ENCODE measurements at regions not wholly inside any gene's neighbourhood (a gene's known extent, or its start where the extent isn't known, plus 50 kb on each side); places are given as distances from the start of the nearest gene placed in this dataset.
A peak's percentile ranks its signal among the peaks of the same experiment; 100 is the strongest.

- peak in 1 of 2 experiments; percentile 28 for DNase-seq
- Histone ChIP-seq H3F3A (ENCODE audit: insufficient read depth, low read depth) (no peaks in the 10 kb centered on the region), H3K9me2 (ENCODE audit: insufficient read depth) (no peaks in the 10 kb centered on the region; the same call in 1 of the 2 replicates), H2AFZ (no peak overlapping the region), H3K4me1 (replicated peaks; ENCODE audit: insufficient read depth) (0 out of 2 replicates have a peak, but pooled peaks cover 5% of the 10 kb centered on the region), H4K20me1 (ENCODE audit: insufficient read depth) (no peaks in the 10 kb centered on the region), H3K79me2 (ENCODE audit: low read depth) (no peaks in the 10 kb centered on the region), H3K4me2 (no peak overlapping the region), H3K36me3 (ENCODE audit: low read depth) (no peaks in the 10 kb centered on the region), H3K27ac (no peak overlapping the region), H3K27me3 (ENCODE audit: insufficient read depth, low read depth) (no peaks in the 10 kb centered on the region), H3K4me3 (no peak overlapping the region), H3K9me3 (ENCODE audit: insufficient read depth, low read depth) (no peaks in the 10 kb centered on the region)
- intact Hi-C loops (cut with micrococcal nuclease; ENCODE audit: unreplicated experiment) = no loop called here
- no TSS peak for BruUV-seq (replicated peaks)
- no peak for TF ChIP-seq EZH2 (IDR thresholded peaks at IDR 0.05; ENCODE audit: low read depth)
- TF ChIP-seq, protein P1, sequence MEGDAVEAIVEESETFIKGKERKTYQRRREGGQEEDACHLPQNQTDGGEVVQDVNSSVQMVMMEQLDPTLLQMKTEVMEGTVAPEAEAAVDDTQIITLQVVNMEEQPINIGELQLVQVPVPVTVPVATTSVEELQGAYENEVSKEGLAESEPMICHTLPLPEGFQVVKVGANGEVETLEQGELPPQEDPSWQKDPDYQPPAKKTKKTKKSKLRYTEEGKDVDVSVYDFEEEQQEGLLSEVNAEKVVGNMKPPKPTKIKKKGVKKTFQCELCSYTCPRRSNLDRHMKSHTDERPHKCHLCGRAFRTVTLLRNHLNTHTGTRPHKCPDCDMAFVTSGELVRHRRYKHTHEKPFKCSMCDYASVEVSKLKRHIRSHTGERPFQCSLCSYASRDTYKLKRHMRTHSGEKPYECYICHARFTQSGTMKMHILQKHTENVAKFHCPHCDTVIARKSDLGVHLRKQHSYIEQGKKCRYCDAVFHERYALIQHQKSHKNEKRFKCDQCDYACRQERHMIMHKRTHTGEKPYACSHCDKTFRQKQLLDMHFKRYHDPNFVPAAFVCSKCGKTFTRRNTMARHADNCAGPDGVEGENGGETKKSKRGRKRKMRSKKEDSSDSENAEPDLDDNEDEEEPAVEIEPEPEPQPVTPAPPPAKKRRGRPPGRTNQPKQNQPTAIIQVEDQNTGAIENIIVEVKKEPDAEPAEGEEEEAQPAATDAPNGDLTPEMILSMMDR (conservative IDR thresholded peaks at IDR 0.05) = no peak
- ChIA-PET CTCF (no interaction called here), POLR2A (ENCODE audit: unreplicated experiment) (no interaction called here)
Measured at GRCh38 chr1:95308276-95309030, 74.4 kb downstream of the RWDD3 start.

- BruUV-seq (replicated peaks) = no TSS peak
- Histone ChIP-seq H3F3A (ENCODE audit: insufficient read depth, low read depth) (no peaks in the 10 kb centered on the region), H3K36me3 (ENCODE audit: low read depth) (no peaks in the 10 kb centered on the region), H3K9me3 (ENCODE audit: insufficient read depth, low read depth) (no peaks in the 10 kb centered on the region), H3K27ac (no peak overlapping the region), H3K9me2 (ENCODE audit: insufficient read depth) (no peaks in the 10 kb centered on the region; the same call in 1 of the 2 replicates), H2AFZ (no peak overlapping the region), H3K27me3 (ENCODE audit: insufficient read depth, low read depth) (no peaks in the 10 kb centered on the region), H3K79me2 (ENCODE audit: low read depth) (no peaks in the 10 kb centered on the region), H3K4me3 (no peak overlapping the region), H3K4me2 (no peak overlapping the region), H3K4me1 (replicated peaks; ENCODE audit: insufficient read depth) (0 out of 2 replicates have a peak, but pooled peaks cover 5% of the 10 kb centered on the region), H4K20me1 (ENCODE audit: insufficient read depth) (no peaks in the 10 kb centered on the region)
- CTCF ChIA-PET = no interaction called here
- no peak for TF ChIP-seq EZH2 (IDR thresholded peaks at IDR 0.05; ENCODE audit: low read depth)
- TF ChIP-seq, protein P1 (conservative IDR thresholded peaks at IDR 0.05) = peak; percentile 87
- POLR2A ChIA-PET (ENCODE audit: unreplicated experiment) = no interaction called here
- intact Hi-C loops (cut with micrococcal nuclease; ENCODE audit: unreplicated experiment) = no loop called here
- DNase-seq = peak in 1 of 2 experiments; percentile 49
Measured at GRCh38 chr1:95309031-95309471, 75.0 kb downstream of the RWDD3 start.

DNA sequence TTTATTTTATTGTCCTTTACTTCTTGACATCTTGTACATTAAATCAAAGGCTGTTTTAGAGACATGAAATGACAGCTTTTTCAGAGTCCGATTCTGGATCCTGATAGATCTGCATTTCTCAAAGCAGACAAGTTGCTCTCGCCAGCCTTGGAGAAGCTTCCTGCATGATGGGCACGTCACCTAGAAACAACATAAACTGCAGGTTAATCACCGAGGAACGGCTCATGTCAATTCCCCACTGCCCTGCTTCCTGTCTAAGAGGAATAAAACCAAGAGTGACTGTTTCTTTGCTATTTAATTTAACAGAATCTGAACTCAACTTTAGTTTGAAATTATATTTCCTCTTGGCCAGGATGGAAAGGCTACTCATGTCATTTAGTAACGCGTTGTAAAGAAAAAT is 77.0 kb downstream of the RWDD3 start:
- no peaks in the 10 kb centered on the region for H3K9me2 ChIP-seq (ENCODE audit: insufficient read depth)
- no peaks in the 10 kb centered on the region for H3F3A ChIP-seq (ENCODE audit: insufficient read depth, low read depth)
- CTCF ChIA-PET = no interaction called here
- H3K36me3 ChIP-seq (ENCODE audit: low read depth) = no peaks in the 10 kb centered on the region
- H3K4me1 ChIP-seq (replicated peaks; ENCODE audit: insufficient read depth) = no peaks in the 10 kb centered on the region
- H3K4me3 ChIP-seq = no peak overlapping the region
- H3K9me3 ChIP-seq (ENCODE audit: insufficient read depth, low read depth) = no peaks in the 10 kb centered on the region
- no peak overlapping the region for H3K4me2 ChIP-seq
- H4K20me1 ChIP-seq (ENCODE audit: insufficient read depth) = no peaks in the 10 kb centered on the region
- POLR2A ChIA-PET (ENCODE audit: unreplicated experiment) = no interaction called here
- intact Hi-C loops (cut with micrococcal nuclease; ENCODE audit: unreplicated experiment) = no loop called here
- no peak overlapping the region for H2AFZ ChIP-seq
- no TSS peak for BruUV-seq (replicated peaks)
- no peaks in the 10 kb centered on the region for H3K79me2 ChIP-seq (ENCODE audit: low read depth)
- H3K27me3 ChIP-seq (ENCODE audit: insufficient read depth, low read depth) = no peaks in the 10 kb centered on the region
- no peak for TF ChIP-seq EZH2 (IDR thresholded peaks at IDR 0.05; ENCODE audit: low read depth)
- TF ChIP-seq, protein P1 (conservative IDR thresholded peaks at IDR 0.05) = no peak
- H3K27ac ChIP-seq = no peak overlapping the region
- peak in 1 of 2 experiments; percentile 17 for DNase-seq

Data from PC-9 (cell line).